ENCODE measurements at regions not wholly inside any gene's neighbourhood (a gene's known extent, or its start where the extent isn't known, plus 50 kb on each side); places are given as distances from the start of the nearest gene placed in this dataset.

- CTCF ChIA-PET, result no interaction called here
- H3K4me2 ChIP-seq (ENCODE audit: low read length), result no peak overlapping the region
Measured at GRCh38 chr14:45699471-45699870, 446.5 kb upstream of the MIS18BP1 start.

More at GRCh38 chr14:45699471-45699870, 446.5 kb upstream of the MIS18BP1 start:
- TF ChIP-seq SRF (IDR thresholded peaks at IDR 0.05; ENCODE audit: low read depth) (no peak), ZFX (IDR thresholded peaks at IDR 0.05) (no peak), TCF7L2 (IDR thresholded peaks at IDR 0.05; ENCODE audit: borderline replicate concordance, extremely low read depth, insufficient read depth, insufficient read length) (no peak), ELF1 (IDR thresholded peaks at IDR 0.05; ENCODE audit: borderline replicate concordance, low read depth) (no peak), CEBPB (IDR thresholded peaks at IDR 0.05; ENCODE audit: low read depth) (no peak), ZBTB33 (IDR thresholded peaks at IDR 0.05; ENCODE audit: extremely low read depth, insufficient replicate concordance, low read length) (no peak), YY1 (IDR thresholded peaks at IDR 0.05; ENCODE audit: extremely low read depth, insufficient replicate concordance, low read depth, low read length) (no peak), RAD21 (IDR thresholded peaks at IDR 0.05; ENCODE audit: low read depth) (no peak), REST (IDR thresholded peaks at IDR 0.05; ENCODE audit: low read depth) (no peak), POLR2A (IDR thresholded peaks at IDR 0.05; ENCODE audit: borderline replicate concordance, extremely low read depth, insufficient read depth, insufficient read length) (no peak), ZNF274 (IDR thresholded peaks at IDR 0.05; ENCODE audit: low read depth, low read length) (no peak), CTCF (IDR thresholded peaks at IDR 0.05 in 2 of 3, conservative IDR thresholded peaks at IDR 0.05 in 1 of 3; ENCODE audit: borderline replicate concordance in 1 of 3, insufficient read depth in 1 of 3, low read depth in 2 of 3, low read length in 2 of 3) (no peak), FOSL1 (IDR thresholded peaks at IDR 0.05; ENCODE audit: low read depth) (no peak), JUND (IDR thresholded peaks at IDR 0.05) (no peak), EGR1 (IDR thresholded peaks at IDR 0.05; ENCODE audit: low read depth) (no peak), EZH2 (IDR thresholded peaks at IDR 0.05) (no peak), EZH2phosphoT487 (IDR thresholded peaks at IDR 0.05; ENCODE audit: borderline replicate concordance) (no peak), CBX3 (IDR thresholded peaks at IDR 0.05; ENCODE audit: low read depth) (no peak)
- Histone ChIP-seq H3K36me3 (ENCODE audit: control insufficient read depth in 1 of 2, insufficient read depth in 2 of 2, low read length in 2 of 2) (no peaks in the 10 kb centered on the region), H3K9me2 (ENCODE audit: insufficient read depth) (no peaks in the 10 kb centered on the region), H3K4me1 (ENCODE audit: control insufficient read depth in 1 of 2, insufficient read depth in 2 of 2, low read length in 2 of 2) (no peaks in the 10 kb centered on the region), H3K27ac (ENCODE audit: low read depth, low read length) (no peak overlapping the region), H3K4me3 (replicated peaks in 1 of 2; ENCODE audit: low read depth in 1 of 2, low read length in 2 of 2) (no peak overlapping the region), H2AFZ (ENCODE audit: low read depth, low read length, poor library complexity, severe bottlenecking) (no peak overlapping the region), H3K79me2 (ENCODE audit: insufficient read depth, low read length) (no peaks in the 10 kb centered on the region), H3K9ac (ENCODE audit: low read length) (no peak overlapping the region), H3K27me3 (ENCODE audit: insufficient read depth, low read length) (no peaks in the 10 kb centered on the region), H3K9me3 (ENCODE audit: control insufficient read depth in 1 of 2, insufficient read depth in 1 of 2, low read depth in 1 of 2, low read length in 2 of 2) (no peaks in the 10 kb centered on the region), H4K20me1 (ENCODE audit: insufficient read depth) (no peaks in the 10 kb centered on the region)
- no TSS peak for BruUV-seq (replicated peaks)
- POLR2A ChIA-PET, result no interaction called here
- intact Hi-C loops (cut with micrococcal nuclease), result no loop called here
- no peak for DNase-seq (ENCODE audit: low read depth, low spot score)
- RAD21 ChIA-PET (ENCODE audit: low non-redundant PET in 1 of 2, low total read pairs in 2 of 2, uncharacterized antibody in 2 of 2, unreplicated experiment in 2 of 2), result no interaction called here
- no peak for ATAC-seq
